Hepatocyte (in vitro differentiated cells): ENCODE measurements at regions not wholly inside any gene's neighbourhood (a gene's known extent, or its start where the extent isn't known, plus 50 kb on each side); places are given as distances from the start of the nearest gene placed in this dataset.

Source experiments
- DNase-seq: peaks from one replicate; pipeline ENCODE4 v3.0.0-alpha.2; 2016; ENCODE audit warnings: low spot score
- H2AFZ ChIP-seq: fragments of 200-600 bp; sonication (generic); 2 replicates; pipeline ENCODE4 v1.6.0; 2016; ENCODE audit warnings: antibody characterized with exemption, mild to moderate bottlenecking
- H3K27ac ChIP-seq: fragments of 200-600 bp; sonication (generic); 2 replicates; pipeline ENCODE4 v1.5.1; 2016; ENCODE audit warnings: mild to moderate bottlenecking
- H3K27me3 ChIP-seq: fragments of 200-600 bp; sonication (generic); 2 replicates; pipeline ENCODE4 v1.6.1; 2016
- H3K36me3 ChIP-seq: fragments of 200-600 bp; sonication (generic); replicated peaks from 2 replicates; pipeline ENCODE4 v1.5.1; 2016; ENCODE audit warnings: low read depth; ENCODE audit not compliant: insufficient read depth
- H3K4me1 ChIP-seq: fragments of 200-600 bp; sonication (generic); 2 replicates; pipeline ENCODE4 v1.5.1; 2016; ENCODE audit warnings: mild to moderate bottlenecking, moderate library complexity; ENCODE audit not compliant: insufficient read depth
- H3K4me2 ChIP-seq: fragments of 200-600 bp; sonication (generic); 2 replicates; pipeline ENCODE4 v1.6.0; 2016
- H3K4me3 ChIP-seq: fragments of 200-600 bp; sonication (generic); 2 replicates; pipeline ENCODE4 v1.5.1; 2016; ENCODE audit warnings: mild to moderate bottlenecking
- H3K79me2 ChIP-seq: fragments of 200-600 bp; sonication (generic); 2 replicates; pipeline ENCODE4 v1.6.0; 2017; ENCODE audit warnings: mild to moderate bottlenecking
- H3K9me2 ChIP-seq: fragments of 200-600 bp; sonication (generic); replicated peaks from 2 replicates; pipeline ENCODE4 v1.6.0; 2017; ENCODE audit warnings: mild to moderate bottlenecking; ENCODE audit not compliant: insufficient read depth
- H3K9me3 ChIP-seq: fragments of 200-600 bp; sonication (generic); 2 replicates; pipeline ENCODE4 v1.5.1; 2016; ENCODE audit warnings: low read depth, mild to moderate bottlenecking
- H4K20me1 ChIP-seq: fragments of 200-600 bp; sonication (generic); 2 replicates; pipeline ENCODE4 v1.6.0; 2016; ENCODE audit warnings: mild to moderate bottlenecking; ENCODE audit not compliant: insufficient read depth, poor library complexity, severe bottlenecking
- CTCF ChIP-seq: fragments of 200-600 bp; sonication (generic); IDR thresholded peaks from 2 replicates; pipeline ENCODE4 v1.5.1; 2016; ENCODE audit warnings: antibody characterized with exemption, mild to moderate bottlenecking; ENCODE audit not compliant: poor library complexity
- EZH2 ChIP-seq: fragments of 200-600 bp; sonication (generic); IDR thresholded peaks from 2 replicates; pipeline ENCODE4 v1.6.1; 2016; ENCODE audit warnings: antibody characterized with exemption, mild to moderate bottlenecking, borderline replicate concordance
- EZH2phosphoT487 ChIP-seq: fragments of 200-600 bp; sonication (generic); IDR thresholded peaks from one replicate; pipeline ENCODE4 v1.6.1; 2018; ENCODE audit warnings: antibody characterized with exemption, mild to moderate bottlenecking, low read depth, moderate library complexity; ENCODE audit not compliant: unreplicated experiment, severe bottlenecking
- WGBS: methylation state at CpG from one replicate; pipeline ENCODE4 v1.1.6; 2016; ENCODE audit warnings: low lambda C conversion rate; ENCODE audit errors: missing lambda C conversion rate; 5-methylcytosine and 5-hydroxymethylcytosine counted together

GRCh38 chr3:3600665-3601340 is 198.4 kb upstream of the LRRN1 start:
- Histone ChIP-seq H3K4me1 (no peaks in the 10 kb centered on the region), H3K9me3 (no peaks in the 10 kb centered on the region), H3K4me3 (no peak overlapping the region), H3K4me2 (no peak overlapping the region), H2AFZ (no peak overlapping the region), H3K9me2 (no peaks in the 10 kb centered on the region), H3K27ac (no peak overlapping the region), H3K27me3 (no peaks in the 10 kb centered on the region), H3K79me2 (no peaks in the 10 kb centered on the region), H4K20me1 (no peaks in the 10 kb centered on the region), H3K36me3 (no peaks in the 10 kb centered on the region)
- WGBS: 90% methylated on average over 3 of the region's 3 CpGs
- TF ChIP-seq CTCF (no peak), EZH2phosphoT487 (no peak), EZH2 (no peak)
- DNase-seq: no peak

- H3K4me2 ChIP-seq: no peak overlapping the region
- H3K27ac ChIP-seq: no peak overlapping the region
- 81% methylated on average over 2 of the region's 2 CpGs for WGBS
- no peaks in the 10 kb centered on the region for H3K9me3 ChIP-seq
- no peaks in the 10 kb centered on the region for H3K36me3 ChIP-seq
- TF ChIP-seq CTCF: no peak
- TF ChIP-seq EZH2phosphoT487: no peak
- TF ChIP-seq EZH2: no peak
- H4K20me1 ChIP-seq: no peaks in the 10 kb centered on the region
- H3K9me2 ChIP-seq: no peaks in the 10 kb centered on the region
- H3K4me1 ChIP-seq: no peaks in the 10 kb centered on the region
- no peak overlapping the region for H3K4me3 ChIP-seq
- no peaks in the 10 kb centered on the region for H3K27me3 ChIP-seq
- no peak for DNase-seq
- H3K79me2 ChIP-seq: no peaks in the 10 kb centered on the region
- H2AFZ ChIP-seq: no peak overlapping the region
Observed at GRCh38 chr3:3599016-3599415, 200.2 kb upstream of the LRRN1 start.

- WGBS: 86% methylated on average over 3 of the region's 3 CpGs
- DNase-seq: no peak
Observed at GRCh38 chr3:3594986-3595385, 204.2 kb upstream of the LRRN1 start.

More at GRCh38 chr3:3594986-3595385, 204.2 kb upstream of the LRRN1 start:
- H3K4me1 ChIP-seq: no peaks in the 10 kb centered on the region
- no peak overlapping the region for H3K4me2 ChIP-seq
- TF ChIP-seq CTCF: no peak
- TF ChIP-seq EZH2phosphoT487: no peak
- no peak for TF ChIP-seq EZH2
- H3K27ac ChIP-seq: no peak overlapping the region
- H4K20me1 ChIP-seq: no peaks in the 10 kb centered on the region
- no peak overlapping the region for H3K4me3 ChIP-seq
- H2AFZ ChIP-seq: no peak overlapping the region
- H3K9me3 ChIP-seq: no peaks in the 10 kb centered on the region
- H3K27me3 ChIP-seq: no peaks in the 10 kb centered on the region
- H3K9me2 ChIP-seq: no peaks in the 10 kb centered on the region
- no peaks in the 10 kb centered on the region for H3K79me2 ChIP-seq
- no peaks in the 10 kb centered on the region for H3K36me3 ChIP-seq
